PC-3 (cell line): ENCODE measurements at regions not wholly inside any gene's neighbourhood (a gene's known extent, or its start where the extent isn't known, plus 50 kb on each side); places are given as distances from the start of the nearest gene placed in this dataset.

Experiments used
- EZH2 ChIP-seq: fragments of 300-600 bp; sonication (generic); IDR thresholded peaks from one replicate; pipeline ENCODE4 v1.6.1; 2017; ENCODE audit warnings: antibody characterized with exemption, mild to moderate bottlenecking, low read length; ENCODE audit not compliant: unreplicated experiment
- EZH2phosphoT487 ChIP-seq: fragments of 300-600 bp; sonication (generic); IDR thresholded peaks from 2 replicates; pipeline ENCODE4 v1.6.1; 2018; ENCODE audit warnings: mild to moderate bottlenecking, antibody characterized with exemption, low read length, borderline replicate concordance
- TF ChIP-seq, protein P1 (sequence below): fragments of 300-600 bp; sonication (generic); conservative IDR thresholded peaks from 2 replicates; pipeline ENCODE4 v1.5.1; 2017; ENCODE audit warnings: antibody characterized with exemption, low read depth, mild to moderate bottlenecking, low read length

GRCh38 chrX:76977452-76977851 is 469.7 kb upstream of the FGF16 start:
- TF ChIP-seq, protein P1, sequence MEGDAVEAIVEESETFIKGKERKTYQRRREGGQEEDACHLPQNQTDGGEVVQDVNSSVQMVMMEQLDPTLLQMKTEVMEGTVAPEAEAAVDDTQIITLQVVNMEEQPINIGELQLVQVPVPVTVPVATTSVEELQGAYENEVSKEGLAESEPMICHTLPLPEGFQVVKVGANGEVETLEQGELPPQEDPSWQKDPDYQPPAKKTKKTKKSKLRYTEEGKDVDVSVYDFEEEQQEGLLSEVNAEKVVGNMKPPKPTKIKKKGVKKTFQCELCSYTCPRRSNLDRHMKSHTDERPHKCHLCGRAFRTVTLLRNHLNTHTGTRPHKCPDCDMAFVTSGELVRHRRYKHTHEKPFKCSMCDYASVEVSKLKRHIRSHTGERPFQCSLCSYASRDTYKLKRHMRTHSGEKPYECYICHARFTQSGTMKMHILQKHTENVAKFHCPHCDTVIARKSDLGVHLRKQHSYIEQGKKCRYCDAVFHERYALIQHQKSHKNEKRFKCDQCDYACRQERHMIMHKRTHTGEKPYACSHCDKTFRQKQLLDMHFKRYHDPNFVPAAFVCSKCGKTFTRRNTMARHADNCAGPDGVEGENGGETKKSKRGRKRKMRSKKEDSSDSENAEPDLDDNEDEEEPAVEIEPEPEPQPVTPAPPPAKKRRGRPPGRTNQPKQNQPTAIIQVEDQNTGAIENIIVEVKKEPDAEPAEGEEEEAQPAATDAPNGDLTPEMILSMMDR: no peak
- no peak for TF ChIP-seq EZH2
- TF ChIP-seq EZH2phosphoT487: no peak
